ENCODE measurements at regions not wholly inside any gene's neighbourhood (a gene's known extent, or its start where the extent isn't known, plus 50 kb on each side); places are given as distances from the start of the nearest gene placed in this dataset.

- DNase-seq: no peak
Measured at GRCh38 chr3:99541181-99541580, 97.2 kb upstream of the COL8A1 start.

GRCh38 chr3:99537416-99537815, 101.0 kb upstream of the COL8A1 start:
- no peak for DNase-seq

GRCh38 chr3:99536555-99537314, 101.7 kb upstream of the COL8A1 start:
- DNase-seq: no peak

- no peak for DNase-seq
Measured at GRCh38 chr3:99534951-99535704, 103.3 kb upstream of the COL8A1 start.

GRCh38 chr3:99532246-99532645, 106.1 kb upstream of the COL8A1 start:
- no peak for DNase-seq

GRCh38 chr3:99529265-99529664, 109.1 kb upstream of the COL8A1 start:
- DNase-seq: no peak

GRCh38 chr3:99526921-99527320, 111.5 kb upstream of the COL8A1 start:
- DNase-seq: no peak

GRCh38 chr3:99524559-99524958, 113.8 kb upstream of the COL8A1 start:
- DNase-seq: no peak

- DNase-seq: no peak
Measured at GRCh38 chr3:99523431-99524127, 114.8 kb upstream of the COL8A1 start.

- DNase-seq: no peak
Measured at GRCh38 chr3:99522147-99522546, 116.2 kb upstream of the COL8A1 start.

GRCh38 chr3:99521551-99521950, 116.8 kb upstream of the COL8A1 start:
- DNase-seq: no peak

- no peak for DNase-seq
Measured at GRCh38 chr3:99520513-99520912, 117.9 kb upstream of the COL8A1 start.

GRCh38 chr3:99516936-99517335, 121.5 kb upstream of the COL8A1 start:
- no peak for DNase-seq

GRCh38 chr3:99515891-99516290, 122.5 kb upstream of the COL8A1 start:
- DNase-seq: no peak

- DNase-seq: no peak
Measured at GRCh38 chr3:99509224-99509623, 129.2 kb upstream of the COL8A1 start.

GRCh38 chr3:99508191-99508590, 130.2 kb upstream of the COL8A1 start:
- no peak for DNase-seq

GRCh38 chr3:99505646-99506269, 132.6 kb upstream of the COL8A1 start:
- DNase-seq: no peak

GRCh38 chr3:99505200-99505599, 133.2 kb upstream of the COL8A1 start:
- no peak for DNase-seq

- DNase-seq: no peak
Measured at GRCh38 chr3:99504258-99504657, 134.1 kb upstream of the COL8A1 start.

- DNase-seq: no peak
Measured at GRCh38 chr3:99503350-99503749, 135.0 kb upstream of the COL8A1 start.

GRCh38 chr3:99502871-99503270, 135.5 kb upstream of the COL8A1 start:
- no peak for DNase-seq

- no peak for DNase-seq
Measured at GRCh38 chr3:99500485-99500884, 137.9 kb upstream of the COL8A1 start.
